UCSD-AML1 (cell line): ENCODE measurements at regions not wholly inside any gene's neighbourhood (a gene's known extent, or its start where the extent isn't known, plus 50 kb on each side); places are given as distances from the start of the nearest gene placed in this dataset.

Experiments
- DNase-seq: peaks from one replicate; lab custom pipeline; 2025; ENCODE audit not compliant: unreplicated experiment; lab: John Stamatoyannopoulos, UW

- DNase-seq, result no peak
These were observed 96.9 kb upstream of the NEBL start for GRCh38 chr10:20993830-20994527.

- no peak for DNase-seq
These were observed 96.3 kb upstream of the NEBL start for GRCh38 chr10:20993389-20993788.

GRCh38 chr10:20991526-20991925 lies 94.4 kb upstream of the NEBL start:
- DNase-seq, result no peak

GRCh38 chr10:20990604-20991003 lies 93.5 kb upstream of the NEBL start:
- DNase-seq, result no peak

- DNase-seq, result no peak
These were observed 91.4 kb upstream of the NEBL start for GRCh38 chr10:20988357-20988983.

- DNase-seq, result no peak
These were observed 88.9 kb upstream of the NEBL start for GRCh38 chr10:20986049-20986448.

GRCh38 chr10:20984662-20985061 lies 87.6 kb upstream of the NEBL start:
- DNase-seq, result no peak

GRCh38 chr10:20981419-20981953 lies 84.4 kb upstream of the NEBL start:
- DNase-seq, result no peak

- no peak for DNase-seq
These were observed 81.5 kb upstream of the NEBL start for GRCh38 chr10:20978617-20979016.

GRCh38 chr10:20977300-20977699 lies 80.2 kb upstream of the NEBL start:
- no peak for DNase-seq

GRCh38 chr10:20976891-20977290 lies 79.8 kb upstream of the NEBL start:
- no peak for DNase-seq

GRCh38 chr10:20976390-20976789 lies 79.3 kb upstream of the NEBL start:
- no peak for DNase-seq

GRCh38 chr10:20975236-20975635 lies 78.1 kb upstream of the NEBL start:
- DNase-seq, result no peak

GRCh38 chr10:20972925-20973324 lies 75.8 kb upstream of the NEBL start:
- no peak for DNase-seq

- no peak for DNase-seq
These were observed 74.8 kb upstream of the NEBL start for GRCh38 chr10:20971901-20972300.

- DNase-seq, result no peak
These were observed 73.6 kb upstream of the NEBL start for GRCh38 chr10:20970708-20971107.

GRCh38 chr10:20970044-20970443 lies 72.9 kb upstream of the NEBL start:
- no peak for DNase-seq

GRCh38 chr10:20966426-20966825 lies 69.3 kb upstream of the NEBL start:
- no peak for DNase-seq

- no peak for DNase-seq
These were observed 66.8 kb upstream of the NEBL start for GRCh38 chr10:20963721-20964595.

- DNase-seq, result no peak
These were observed 65.9 kb upstream of the NEBL start for GRCh38 chr10:20963056-20963455.

- no peak for DNase-seq
These were observed 65.1 kb upstream of the NEBL start for GRCh38 chr10:20962165-20962564.

- DNase-seq, result no peak
These were observed 62.1 kb upstream of the NEBL start for GRCh38 chr10:20959242-20959641.
